PC-3 (cell line): ENCODE measurements at regions not wholly inside any gene's neighbourhood (a gene's known extent, or its start where the extent isn't known, plus 50 kb on each side); places are given as distances from the start of the nearest gene placed in this dataset.

ENCODE experiments used
- ATAC-seq: fragments of 200-7000 bp; cut with Tn5 transposase; 2 replicates; pipeline ENCODE4 v1.9.1; 2020; ENCODE audit warnings: mild to moderate bottlenecking, moderate library complexity
- BruUV-seq: library from RNA; stranded (reverse); fragments of 400-500 nt; replicated peaks from 2 replicates; lab custom pipeline; 2021; lab: Mats Ljungman, UMichigan
- CTCF ChIA-PET: fragments of 300-600 bp; sonication (Branson Sonifier 250); formaldehyde crosslinking; loops from one replicate; lab custom pipeline; 2022; ENCODE audit warnings: antibody characterized with exemption; lab: Charles Lee
- POLR2A ChIA-PET: fragments of 300-600 bp; sonication (Branson Sonifier 250); formaldehyde crosslinking; loops from one replicate; lab custom pipeline; 2022; ENCODE audit warnings: antibody characterized with exemption; ENCODE audit not compliant: unreplicated experiment; lab: Charles Lee
- DNase-seq: peaks from one replicate; pipeline ENCODE4 v3.0.0-alpha.2; 2015
- H2AFZ ChIP-seq: fragments of 300-600 bp; sonication (generic); 2 replicates; pipeline ENCODE4 v1.6.0; 2016; ENCODE audit warnings: antibody characterized with exemption, low read length
- H3F3A ChIP-seq: fragments of 300-600 bp; sonication (generic); one replicate; pipeline ENCODE4 v1.6.0; 2017; ENCODE audit warnings: antibody characterized with exemption, low read length, control low read depth, mild to moderate bottlenecking; ENCODE audit not compliant: unreplicated experiment
- H3K27ac ChIP-seq: fragments of 300-600 bp; sonication (generic); 2 replicates; pipeline ENCODE4 v1.5.1; 2016; ENCODE audit warnings: mild to moderate bottlenecking, low read length
- H3K27me3 ChIP-seq: fragments of 300-600 bp; sonication (generic); 2 replicates; pipeline ENCODE4 v1.6.1; 2016; ENCODE audit warnings: low read length, mixed read lengths
- H3K36me3 ChIP-seq: fragments of 300-600 bp; sonication (generic); 2 replicates; pipeline ENCODE4 v1.6.1; 2016; ENCODE audit warnings: low read depth, mixed run types, low read length, mixed read lengths
- H3K4me1 ChIP-seq: fragments of 300-600 bp; sonication (generic); 2 replicates; pipeline ENCODE4 v1.5.1; 2016; ENCODE audit warnings: low read length; ENCODE audit not compliant: insufficient read depth
- H3K4me2 ChIP-seq: fragments of 300-600 bp; sonication (generic); 2 replicates; pipeline ENCODE4 v1.6.0; 2016; ENCODE audit warnings: low read length
- H3K4me3 ChIP-seq: fragments of 300-600 bp; sonication (generic); 2 replicates; pipeline ENCODE4 v1.5.1; 2016; ENCODE audit warnings: mild to moderate bottlenecking, low read length, mixed read lengths
- H3K79me2 ChIP-seq: fragments of 300-600 bp; sonication (generic); 2 replicates; pipeline ENCODE4 v1.6.1; 2017; ENCODE audit warnings: low read length, mixed read lengths
- H3K9ac ChIP-seq: fragments of 300-600 bp; sonication (generic); 2 replicates; pipeline ENCODE4 v1.6.0; 2016; ENCODE audit warnings: mild to moderate bottlenecking, low read length
- H3K9me2 ChIP-seq: fragments of 300-600 bp; sonication (generic); replicated peaks from 2 replicates; pipeline ENCODE4 v1.6.1; 2016; ENCODE audit warnings: mixed run types, low read length, mixed read lengths
- H3K9me3 ChIP-seq: fragments of 300-600 bp; sonication (generic); 2 replicates; pipeline ENCODE4 v1.6.1; 2016; ENCODE audit warnings: low read length, mixed read lengths
- H4K20me1 ChIP-seq: fragments of 300-600 bp; sonication (generic); 2 replicates; pipeline ENCODE4 v1.6.1; 2016; ENCODE audit warnings: low read length, mixed read lengths
- EZH2 ChIP-seq: fragments of 300-600 bp; sonication (generic); IDR thresholded peaks from one replicate; pipeline ENCODE4 v1.6.1; 2017; ENCODE audit warnings: antibody characterized with exemption, mild to moderate bottlenecking, low read length; ENCODE audit not compliant: unreplicated experiment
- EZH2phosphoT487 ChIP-seq: fragments of 300-600 bp; sonication (generic); IDR thresholded peaks from 2 replicates; pipeline ENCODE4 v1.6.1; 2018; ENCODE audit warnings: mild to moderate bottlenecking, antibody characterized with exemption, low read length, borderline replicate concordance
- intact Hi-C: fragments of 100-400 bp; cut with micrococcal nuclease; formaldehyde crosslinking; loops from 2 replicates; pipeline ENCODE4 v1.9.0; 2023
- TF ChIP-seq, protein P1 (sequence below): fragments of 300-600 bp; sonication (generic); conservative IDR thresholded peaks from 2 replicates; pipeline ENCODE4 v1.5.1; 2017; ENCODE audit warnings: antibody characterized with exemption, low read depth, mild to moderate bottlenecking, low read length

- no peak overlapping the region for H3K4me3 ChIP-seq
- ATAC-seq (no peak), DNase-seq (no peak)
- no TSS peak for BruUV-seq
- ChIA-PET POLR2A (no interaction called here), CTCF (no interaction called here)
- no peaks in the 10 kb centered on the region for H3F3A ChIP-seq
- intact Hi-C loops, result no loop called here
- no peaks in the 10 kb centered on the region for H3K9me3 ChIP-seq
- no peaks in the 10 kb centered on the region for H3K9me2 ChIP-seq
- no peaks in the 10 kb centered on the region for H3K79me2 ChIP-seq
- H3K36me3 ChIP-seq, result no peaks in the 10 kb centered on the region
- no peak overlapping the region for H3K4me2 ChIP-seq
- H3K9ac ChIP-seq, result no peak overlapping the region
- no peak overlapping the region for H3K27ac ChIP-seq
- TF ChIP-seq EZH2phosphoT487, result no peak
- TF ChIP-seq, protein P1, sequence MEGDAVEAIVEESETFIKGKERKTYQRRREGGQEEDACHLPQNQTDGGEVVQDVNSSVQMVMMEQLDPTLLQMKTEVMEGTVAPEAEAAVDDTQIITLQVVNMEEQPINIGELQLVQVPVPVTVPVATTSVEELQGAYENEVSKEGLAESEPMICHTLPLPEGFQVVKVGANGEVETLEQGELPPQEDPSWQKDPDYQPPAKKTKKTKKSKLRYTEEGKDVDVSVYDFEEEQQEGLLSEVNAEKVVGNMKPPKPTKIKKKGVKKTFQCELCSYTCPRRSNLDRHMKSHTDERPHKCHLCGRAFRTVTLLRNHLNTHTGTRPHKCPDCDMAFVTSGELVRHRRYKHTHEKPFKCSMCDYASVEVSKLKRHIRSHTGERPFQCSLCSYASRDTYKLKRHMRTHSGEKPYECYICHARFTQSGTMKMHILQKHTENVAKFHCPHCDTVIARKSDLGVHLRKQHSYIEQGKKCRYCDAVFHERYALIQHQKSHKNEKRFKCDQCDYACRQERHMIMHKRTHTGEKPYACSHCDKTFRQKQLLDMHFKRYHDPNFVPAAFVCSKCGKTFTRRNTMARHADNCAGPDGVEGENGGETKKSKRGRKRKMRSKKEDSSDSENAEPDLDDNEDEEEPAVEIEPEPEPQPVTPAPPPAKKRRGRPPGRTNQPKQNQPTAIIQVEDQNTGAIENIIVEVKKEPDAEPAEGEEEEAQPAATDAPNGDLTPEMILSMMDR, result no peak
- no peaks in the 10 kb centered on the region for H3K27me3 ChIP-seq
- no peaks in the 10 kb centered on the region for H4K20me1 ChIP-seq
- no peak overlapping the region for H2AFZ ChIP-seq
- H3K4me1 ChIP-seq, result no peaks in the 10 kb centered on the region
Observed at GRCh38 chr10:106183041-106183440, 981.5 kb downstream of the SORCS1 start.

DNA sequence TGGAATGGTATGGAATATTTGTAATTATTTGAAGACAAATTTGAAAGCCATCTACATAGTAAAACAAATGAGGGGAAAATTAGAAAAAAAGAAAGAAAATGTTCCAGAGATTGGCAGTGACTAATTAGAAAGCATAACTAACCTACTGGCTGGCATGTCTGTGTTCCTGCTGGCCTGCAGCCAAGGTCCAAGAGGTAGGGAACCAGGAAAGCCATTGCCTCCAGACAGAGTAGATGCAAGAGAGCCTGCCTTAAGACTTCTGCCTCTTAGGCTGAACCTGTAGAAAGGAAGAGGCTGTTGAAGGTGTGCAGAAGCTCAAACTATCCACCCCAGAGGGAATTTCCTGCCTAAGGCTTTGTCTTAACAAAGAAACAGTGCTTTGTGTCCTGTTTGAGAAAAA lies 982.0 kb downstream of the SORCS1 start:
- ChIA-PET CTCF (no interaction called here), POLR2A (no interaction called here)
- H3K27me3 ChIP-seq, result no peaks in the 10 kb centered on the region
- no TSS peak for BruUV-seq
- no peaks in the 10 kb centered on the region for H3K79me2 ChIP-seq
- no peaks in the 10 kb centered on the region for H4K20me1 ChIP-seq
- intact Hi-C loops, result no loop called here
- H3K27ac ChIP-seq, result no peak overlapping the region
- H3K9me2 ChIP-seq, result no peaks in the 10 kb centered on the region
- H3K36me3 ChIP-seq, result no peaks in the 10 kb centered on the region
- H3F3A ChIP-seq, result no peaks in the 10 kb centered on the region
- ATAC-seq, result no peak
- H3K9me3 ChIP-seq, result no peaks in the 10 kb centered on the region
- H3K4me1 ChIP-seq, result no peaks in the 10 kb centered on the region
- no peak overlapping the region for H3K9ac ChIP-seq
- no peak overlapping the region for H2AFZ ChIP-seq
- DNase-seq, result no peak
- H3K4me2 ChIP-seq, result no peak overlapping the region
- H3K4me3 ChIP-seq, result no peak overlapping the region
- no peak for TF ChIP-seq EZH2
- TF ChIP-seq, protein P1, result no peak
- no peak for TF ChIP-seq EZH2phosphoT487

GRCh38 chr10:106181501-106181900 lies 983.0 kb downstream of the SORCS1 start:
- no peak for ATAC-seq
- H3K9me2 ChIP-seq, result no peaks in the 10 kb centered on the region
- H3K4me1 ChIP-seq, result no peaks in the 10 kb centered on the region
- H3K36me3 ChIP-seq, result no peaks in the 10 kb centered on the region
- H3K79me2 ChIP-seq, result no peaks in the 10 kb centered on the region
- TF ChIP-seq EZH2phosphoT487 (no peak), EZH2 (no peak)
- TF ChIP-seq, protein P1, result no peak
- H2AFZ ChIP-seq, result no peak overlapping the region
- no peaks in the 10 kb centered on the region for H4K20me1 ChIP-seq
- no peak overlapping the region for H3K4me3 ChIP-seq
- no peaks in the 10 kb centered on the region for H3K27me3 ChIP-seq
- CTCF ChIA-PET, result no interaction called here
- DNase-seq, result no peak
- no peak overlapping the region for H3K9ac ChIP-seq
- BruUV-seq, result no TSS peak
- POLR2A ChIA-PET, result no interaction called here
- intact Hi-C loops, result no loop called here
- no peak overlapping the region for H3K27ac ChIP-seq
- no peak overlapping the region for H3K4me2 ChIP-seq
- H3K9me3 ChIP-seq, result no peaks in the 10 kb centered on the region
- no peaks in the 10 kb centered on the region for H3F3A ChIP-seq
